ENCODE measurements at regions not wholly inside any gene's neighbourhood (a gene's known extent, or its start where the extent isn't known, plus 50 kb on each side); places are given as distances from the start of the nearest gene placed in this dataset.

GRCh38 chr12:67727702-67728666 lies 79.4 kb downstream of the DYRK2 start:
- intact Hi-C loops (cut with micrococcal nuclease; ENCODE audit: unreplicated experiment), result no loop called here
- H4K20me1 ChIP-seq (ENCODE audit: insufficient read depth, low read length), result no peaks in the 10 kb centered on the region
- no peaks in the 10 kb centered on the region for H3K9me3 ChIP-seq (ENCODE audit: low read length)
- CTCF ChIA-PET (ENCODE audit: unreplicated experiment), result no interaction called here
- no peaks in the 10 kb centered on the region for H3K36me3 ChIP-seq (ENCODE audit: insufficient read depth, low read length)
- TF ChIP-seq CTCF (conservative IDR thresholded peaks at IDR 0.05; ENCODE audit: low read length), result no peak
- no peak for TF ChIP-seq EZH2phosphoT487 (IDR thresholded peaks at IDR 0.05; ENCODE audit: borderline replicate concordance, low read depth, low read length)
- no peaks in the 10 kb centered on the region for H3K79me2 ChIP-seq (ENCODE audit: insufficient read depth, low read depth, low read length)
- no peak overlapping the region for H3K4me2 ChIP-seq (ENCODE audit: low read length)
- no peaks in the 10 kb centered on the region for H3K9me2 ChIP-seq (ENCODE audit: insufficient read depth, low read length)
- H3K27ac ChIP-seq (ENCODE audit: low read depth, low read length, poor library complexity, severe bottlenecking), result no peak overlapping the region
- DNase-seq (ENCODE audit: low spot score), result no peak
- H3K4me3 ChIP-seq (ENCODE audit: low read depth, low read length, poor library complexity, severe bottlenecking), result no peak overlapping the region
- POLR2A ChIA-PET, result interaction anchor here (1.0 kb wide), 1 partner anchor 16 kb away, joined by 3 read pairs; no protein-coding TSS in a partner anchor
- H2AFZ ChIP-seq (ENCODE audit: low read length), result no peak overlapping the region
- no peaks in the 10 kb centered on the region for H3K4me1 ChIP-seq (ENCODE audit: insufficient read depth, low read length, poor library complexity, severe bottlenecking)
- no TSS peak for BruUV-seq (replicated peaks)

GRCh38 chr12:67732857-67733256 lies 84.3 kb downstream of the DYRK2 start:
- TF ChIP-seq EZH2phosphoT487 (IDR thresholded peaks at IDR 0.05; ENCODE audit: borderline replicate concordance, low read depth, low read length) (no peak), CTCF (conservative IDR thresholded peaks at IDR 0.05; ENCODE audit: low read length) (no peak)
- H2AFZ ChIP-seq (ENCODE audit: low read length), result no peak overlapping the region
- no peak overlapping the region for H3K4me3 ChIP-seq (ENCODE audit: low read depth, low read length, poor library complexity, severe bottlenecking)
- no peaks in the 10 kb centered on the region for H3K9me3 ChIP-seq (ENCODE audit: low read length)
- no peaks in the 10 kb centered on the region for H3K4me1 ChIP-seq (ENCODE audit: insufficient read depth, low read length, poor library complexity, severe bottlenecking)
- no TSS peak for BruUV-seq (replicated peaks)
- H3K27ac ChIP-seq (ENCODE audit: low read depth, low read length, poor library complexity, severe bottlenecking), result no peak overlapping the region
- no peak overlapping the region for H3K4me2 ChIP-seq (ENCODE audit: low read length)
- intact Hi-C loops (cut with micrococcal nuclease; ENCODE audit: unreplicated experiment), result no loop called here
- CTCF ChIA-PET (ENCODE audit: unreplicated experiment), result no interaction called here
- no peaks in the 10 kb centered on the region for H3K9me2 ChIP-seq (ENCODE audit: insufficient read depth, low read length)
- no peaks in the 10 kb centered on the region for H3K79me2 ChIP-seq (ENCODE audit: insufficient read depth, low read depth, low read length)
- DNase-seq (ENCODE audit: low spot score), result no peak
- H3K36me3 ChIP-seq (ENCODE audit: insufficient read depth, low read length), result no peaks in the 10 kb centered on the region
- POLR2A ChIA-PET, result interaction anchor here (0.8 to 1.1 kb wide), 2 partner anchors 10 to 153 kb away, joined by 3 to 4 read pairs; no protein-coding TSS in a partner anchor
- H4K20me1 ChIP-seq (ENCODE audit: insufficient read depth, low read length), result no peaks in the 10 kb centered on the region

DNA sequence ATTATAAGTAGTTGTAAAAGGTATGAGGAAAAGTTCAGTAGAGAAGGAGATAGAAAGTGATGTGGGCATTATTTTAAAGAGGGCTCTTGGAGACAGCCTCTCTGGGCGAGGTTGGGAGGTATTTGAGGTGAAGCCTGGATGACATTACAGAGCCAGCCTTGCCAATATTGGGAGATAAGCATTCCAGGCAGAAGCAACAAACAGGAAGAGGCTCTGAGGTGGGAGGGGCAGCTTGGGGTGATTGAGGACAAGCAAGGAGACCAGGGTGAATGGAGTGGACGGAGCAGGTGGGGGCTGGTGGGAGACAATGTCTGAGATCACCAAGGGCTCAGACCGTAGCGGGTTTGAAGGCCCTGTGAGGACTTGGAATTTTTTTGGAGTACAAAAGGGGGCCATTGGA lies 87.3 kb downstream of the DYRK2 start:
- Histone ChIP-seq H3K4me2 (ENCODE audit: low read length) (no peak overlapping the region), H3K79me2 (ENCODE audit: insufficient read depth, low read depth, low read length) (no peaks in the 10 kb centered on the region), H3K9me2 (ENCODE audit: insufficient read depth, low read length) (no peaks in the 10 kb centered on the region), H3K9me3 (ENCODE audit: low read length) (no peaks in the 10 kb centered on the region), H3K4me1 (ENCODE audit: insufficient read depth, low read length, poor library complexity, severe bottlenecking) (no peaks in the 10 kb centered on the region), H2AFZ (ENCODE audit: low read length) (no peak overlapping the region), H3K27ac (ENCODE audit: low read depth, low read length, poor library complexity, severe bottlenecking) (no peak overlapping the region), H3K4me3 (ENCODE audit: low read depth, low read length, poor library complexity, severe bottlenecking) (no peak overlapping the region), H3K36me3 (ENCODE audit: insufficient read depth, low read length) (no peaks in the 10 kb centered on the region), H4K20me1 (ENCODE audit: insufficient read depth, low read length) (no peaks in the 10 kb centered on the region)
- ChIA-PET CTCF (ENCODE audit: unreplicated experiment) (no interaction called here), POLR2A (no interaction called here)
- intact Hi-C loops (cut with micrococcal nuclease; ENCODE audit: unreplicated experiment), result no loop called here
- no TSS peak for BruUV-seq (replicated peaks)
- no peak for DNase-seq (ENCODE audit: low spot score)
- TF ChIP-seq EZH2phosphoT487 (IDR thresholded peaks at IDR 0.05; ENCODE audit: borderline replicate concordance, low read depth, low read length), result no peak
- no peak for TF ChIP-seq CTCF (conservative IDR thresholded peaks at IDR 0.05; ENCODE audit: low read length)
